ENCODE measurements at regions not wholly inside any gene's neighbourhood (a gene's known extent, or its start where the extent isn't known, plus 50 kb on each side); places are given as distances from the start of the nearest gene placed in this dataset.

DNA sequence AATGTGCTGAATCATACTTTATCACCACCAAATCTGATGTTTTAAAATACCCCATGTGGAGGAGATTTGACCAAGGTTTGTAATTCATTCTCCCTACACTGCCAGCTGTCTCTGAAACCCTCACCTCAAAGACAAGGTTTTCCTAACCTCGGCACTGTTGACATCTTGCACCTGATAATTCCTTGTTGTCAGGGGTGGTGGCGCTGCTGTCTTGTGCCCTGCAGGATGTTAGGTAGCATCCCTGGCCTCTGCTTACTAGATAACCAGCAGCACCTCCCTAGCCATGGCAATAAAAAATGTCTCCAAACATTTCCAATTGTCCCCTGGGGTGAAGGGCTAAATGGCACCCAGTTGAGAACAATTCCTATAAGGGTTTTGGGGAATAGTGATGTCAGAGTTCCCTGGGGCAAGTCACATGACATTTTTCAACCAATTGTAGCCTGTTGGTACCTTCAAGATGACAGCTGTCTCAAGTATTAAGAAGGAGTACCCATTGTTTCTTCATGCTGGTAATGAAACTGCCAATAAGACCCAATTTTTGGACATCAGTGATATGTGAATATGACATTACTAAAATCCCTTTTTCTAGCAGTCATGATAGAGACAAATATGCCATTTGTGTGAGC, 160.6 kb upstream of the PLCXD3 start:
- no peak overlapping the region for H3K9ac ChIP-seq (ENCODE audit: control insufficient read depth, insufficient read depth, low read length)
- FAIRE-seq (no peak), ATAC-seq (no peak), DNase-seq (ENCODE audit: low read depth, low spot score) (no peak)
- no peaks in the 10 kb centered on the region for H3K9me3 ChIP-seq (replicated peaks; ENCODE audit: control insufficient read depth, insufficient read depth, low read length)
- H3K27ac ChIP-seq (ENCODE audit: control insufficient read depth, insufficient read depth) = no peak overlapping the region
- no peak overlapping the region for H2AFZ ChIP-seq (ENCODE audit: control insufficient read depth, low read depth, low read length)
- H3K79me2 ChIP-seq (ENCODE audit: control insufficient read depth, insufficient read depth, low read length) = no peaks in the 10 kb centered on the region
- intact Hi-C loops (cut with micrococcal nuclease; ENCODE audit: unreplicated experiment) (no loop called here), in situ Hi-C loops (cut with MboI) (no loop called here)
- ChIA-PET CTCF (no interaction called here), SMC1A (ENCODE audit: uncharacterized antibody, unreplicated experiment) (no interaction called here), RAD21 (ENCODE audit: unreplicated experiment) (no interaction called here), POLR2A (no interaction called here)
- no peak overlapping the region for H3K4me2 ChIP-seq (ENCODE audit: control insufficient read depth, insufficient read depth)
- TF ChIP-seq HDGF (IDR thresholded peaks at IDR 0.05) (no peak), NFYB (IDR thresholded peaks at IDR 0.05; ENCODE audit: insufficient read depth, low read depth, low read length) (peak; percentile 70), STAT3 (IDR thresholded peaks at IDR 0.05; ENCODE audit: low read depth, low read length) (no peak), CREB1 (IDR thresholded peaks at IDR 0.05; ENCODE audit: low read depth) (no peak)
- TF ChIP-seq, protein P1, sequence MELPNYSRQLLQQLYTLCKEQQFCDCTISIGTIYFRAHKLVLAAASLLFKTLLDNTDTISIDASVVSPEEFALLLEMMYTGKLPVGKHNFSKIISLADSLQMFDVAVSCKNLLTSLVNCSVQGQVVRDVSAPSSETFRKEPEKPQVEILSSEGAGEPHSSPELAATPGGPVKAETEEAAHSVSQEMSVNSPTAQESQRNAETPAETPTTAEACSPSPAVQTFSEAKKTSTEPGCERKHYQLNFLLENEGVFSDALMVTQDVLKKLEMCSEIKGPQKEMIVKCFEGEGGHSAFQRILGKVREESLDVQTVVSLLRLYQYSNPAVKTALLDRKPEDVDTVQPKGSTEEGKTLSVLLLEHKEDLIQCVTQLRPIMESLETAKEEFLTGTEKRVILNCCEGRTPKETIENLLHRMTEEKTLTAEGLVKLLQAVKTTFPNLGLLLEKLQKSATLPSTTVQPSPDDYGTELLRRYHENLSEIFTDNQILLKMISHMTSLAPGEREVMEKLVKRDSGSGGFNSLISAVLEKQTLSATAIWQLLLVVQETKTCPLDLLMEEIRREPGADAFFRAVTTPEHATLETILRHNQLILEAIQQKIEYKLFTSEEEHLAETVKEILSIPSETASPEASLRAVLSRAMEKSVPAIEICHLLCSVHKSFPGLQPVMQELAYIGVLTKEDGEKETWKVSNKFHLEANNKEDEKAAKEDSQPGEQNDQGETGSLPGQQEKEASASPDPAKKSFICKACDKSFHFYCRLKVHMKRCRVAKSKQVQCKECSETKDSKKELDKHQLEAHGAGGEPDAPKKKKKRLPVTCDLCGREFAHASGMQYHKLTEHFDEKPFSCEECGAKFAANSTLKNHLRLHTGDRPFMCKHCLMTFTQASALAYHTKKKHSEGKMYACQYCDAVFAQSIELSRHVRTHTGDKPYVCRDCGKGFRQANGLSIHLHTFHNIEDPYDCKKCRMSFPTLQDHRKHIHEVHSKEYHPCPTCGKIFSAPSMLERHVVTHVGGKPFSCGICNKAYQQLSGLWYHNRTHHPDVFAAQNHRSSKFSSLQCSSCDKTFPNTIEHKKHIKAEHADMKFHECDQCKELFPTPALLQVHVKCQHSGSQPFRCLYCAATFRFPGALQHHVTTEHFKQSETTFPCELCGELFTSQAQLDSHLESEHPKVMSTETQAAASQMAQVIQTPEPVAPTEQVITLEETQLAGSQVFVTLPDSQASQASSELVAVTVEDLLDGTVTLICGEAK (IDR thresholded peaks at IDR 0.05; ENCODE audit: borderline replicate concordance) = no peak
- no TSS peak for BruUV-seq (replicated peaks)
- no peaks in the 10 kb centered on the region for H3K36me3 ChIP-seq (ENCODE audit: control insufficient read depth in 2 of 2, insufficient read depth in 2 of 2, low read length in 1 of 2)
- WGBS (ENCODE audit: insufficient coverage, insufficient replicate concordance, low lambda C conversion rate, missing lambda C conversion rate) = 21% methylated on average over 2 of the region's 2 CpGs
- no peak overlapping the region for H3K4me3 ChIP-seq
- no peaks in the 10 kb centered on the region for H3K4me1 ChIP-seq (ENCODE audit: control insufficient read depth, insufficient read depth, low read length)
- no peaks in the 10 kb centered on the region for H4K20me1 ChIP-seq (ENCODE audit: control insufficient read depth, insufficient read depth)
- H3K27me3 ChIP-seq (replicated peaks in 1 of 2; ENCODE audit: control insufficient read depth in 2 of 2, insufficient read depth in 2 of 2, low read length in 1 of 2) = no peaks in the 10 kb centered on the region
